ENCODE measurements at regions not wholly inside any gene's neighbourhood (a gene's known extent, or its start where the extent isn't known, plus 50 kb on each side); places are given as distances from the start of the nearest gene placed in this dataset.

- Histone ChIP-seq H3F3A (ENCODE audit: insufficient read depth, low read depth) (no peaks in the 10 kb centered on the region), H4K20me1 (ENCODE audit: insufficient read depth) (0 out of 2 replicates have a peak, but pooled peaks cover 3% of the 10 kb centered on the region), H3K9me2 (ENCODE audit: insufficient read depth) (no peaks in the 10 kb centered on the region), H3K9me3 (ENCODE audit: insufficient read depth, low read depth) (no peaks in the 10 kb centered on the region), H3K4me3 (no peak overlapping the region), H3K4me2 (no peak overlapping the region), H3K79me2 (ENCODE audit: low read depth) (no peaks in the 10 kb centered on the region), H3K27me3 (ENCODE audit: insufficient read depth, low read depth) (peaks cover 48% of the 10 kb centered on the region), H3K36me3 (ENCODE audit: low read depth) (no peaks in the 10 kb centered on the region), H2AFZ (no peak overlapping the region), H3K4me1 (replicated peaks; ENCODE audit: insufficient read depth) (no peaks in the 10 kb centered on the region), H3K27ac (no peak overlapping the region)
- POLR2A ChIA-PET (ENCODE audit: unreplicated experiment): no interaction called here
- intact Hi-C loops (cut with micrococcal nuclease; ENCODE audit: unreplicated experiment): no loop called here
- no peak for TF ChIP-seq CTCF (conservative IDR thresholded peaks at IDR 0.05)
- TF ChIP-seq EZH2 (IDR thresholded peaks at IDR 0.05; ENCODE audit: low read depth): no peak
- CTCF ChIA-PET: no interaction called here
- BruUV-seq (replicated peaks): no TSS peak
- no peak for DNase-seq
Measured at GRCh38 chr18:5653802-5654201, 110.0 kb upstream of the EPB41L3 start.

GRCh38 chr18:5651736-5652135, 107.9 kb upstream of the EPB41L3 start:
- no peaks in the 10 kb centered on the region for H3K79me2 ChIP-seq (ENCODE audit: low read depth)
- H2AFZ ChIP-seq: no peak overlapping the region
- H3K4me3 ChIP-seq: no peak overlapping the region
- ChIA-PET POLR2A (ENCODE audit: unreplicated experiment) (no interaction called here), CTCF (no interaction called here)
- TF ChIP-seq EZH2 (IDR thresholded peaks at IDR 0.05; ENCODE audit: low read depth) (no peak), CTCF (conservative IDR thresholded peaks at IDR 0.05) (no peak)
- intact Hi-C loops (cut with micrococcal nuclease; ENCODE audit: unreplicated experiment): no loop called here
- no peaks in the 10 kb centered on the region for H3K9me3 ChIP-seq (ENCODE audit: insufficient read depth, low read depth)
- no peaks in the 10 kb centered on the region for H3K4me1 ChIP-seq (replicated peaks; ENCODE audit: insufficient read depth)
- H3K4me2 ChIP-seq: no peak overlapping the region
- no peaks in the 10 kb centered on the region for H3K36me3 ChIP-seq (ENCODE audit: low read depth)
- H3F3A ChIP-seq (ENCODE audit: insufficient read depth, low read depth): no peaks in the 10 kb centered on the region
- H4K20me1 ChIP-seq (ENCODE audit: insufficient read depth): 0 out of 2 replicates have a peak, but pooled peaks cover 3% of the 10 kb centered on the region
- no peak overlapping the region for H3K27ac ChIP-seq
- DNase-seq: no peak
- no TSS peak for BruUV-seq (replicated peaks)
- H3K27me3 ChIP-seq (ENCODE audit: insufficient read depth, low read depth): peaks cover 50% of the 10 kb centered on the region
- H3K9me2 ChIP-seq (ENCODE audit: insufficient read depth): no peaks in the 10 kb centered on the region

GRCh38 chr18:5649439-5649838, 105.6 kb upstream of the EPB41L3 start:
- Histone ChIP-seq H3K4me2 (no peak overlapping the region), H3K4me3 (no peak overlapping the region), H3K27me3 (ENCODE audit: insufficient read depth, low read depth) (peaks cover 48% of the 10 kb centered on the region), H3K9me3 (ENCODE audit: insufficient read depth, low read depth) (no peaks in the 10 kb centered on the region), H3K36me3 (ENCODE audit: low read depth) (no peaks in the 10 kb centered on the region), H3K9me2 (ENCODE audit: insufficient read depth) (no peaks in the 10 kb centered on the region), H3K79me2 (ENCODE audit: low read depth) (no peaks in the 10 kb centered on the region), H3K4me1 (replicated peaks; ENCODE audit: insufficient read depth) (no peaks in the 10 kb centered on the region), H2AFZ (no peak overlapping the region), H4K20me1 (ENCODE audit: insufficient read depth) (0 out of 2 replicates have a peak, but pooled peaks cover 3% of the 10 kb centered on the region), H3F3A (ENCODE audit: insufficient read depth, low read depth) (no peaks in the 10 kb centered on the region), H3K27ac (no peak overlapping the region)
- TF ChIP-seq EZH2 (IDR thresholded peaks at IDR 0.05; ENCODE audit: low read depth) (no peak), CTCF (conservative IDR thresholded peaks at IDR 0.05) (no peak)
- no TSS peak for BruUV-seq (replicated peaks)
- ChIA-PET CTCF (no interaction called here), POLR2A (ENCODE audit: unreplicated experiment) (no interaction called here)
- no peak for DNase-seq
- intact Hi-C loops (cut with micrococcal nuclease; ENCODE audit: unreplicated experiment): no loop called here
